ENCODE measurements at regions not wholly inside any gene's neighbourhood (a gene's known extent, or its start where the extent isn't known, plus 50 kb on each side); places are given as distances from the start of the nearest gene placed in this dataset.
"Not testable (repeated sequence)": the region's sequence is repeated elsewhere in the genome, so short reads cannot be mapped to it uniquely, and the experiment has no call there.

DNA sequence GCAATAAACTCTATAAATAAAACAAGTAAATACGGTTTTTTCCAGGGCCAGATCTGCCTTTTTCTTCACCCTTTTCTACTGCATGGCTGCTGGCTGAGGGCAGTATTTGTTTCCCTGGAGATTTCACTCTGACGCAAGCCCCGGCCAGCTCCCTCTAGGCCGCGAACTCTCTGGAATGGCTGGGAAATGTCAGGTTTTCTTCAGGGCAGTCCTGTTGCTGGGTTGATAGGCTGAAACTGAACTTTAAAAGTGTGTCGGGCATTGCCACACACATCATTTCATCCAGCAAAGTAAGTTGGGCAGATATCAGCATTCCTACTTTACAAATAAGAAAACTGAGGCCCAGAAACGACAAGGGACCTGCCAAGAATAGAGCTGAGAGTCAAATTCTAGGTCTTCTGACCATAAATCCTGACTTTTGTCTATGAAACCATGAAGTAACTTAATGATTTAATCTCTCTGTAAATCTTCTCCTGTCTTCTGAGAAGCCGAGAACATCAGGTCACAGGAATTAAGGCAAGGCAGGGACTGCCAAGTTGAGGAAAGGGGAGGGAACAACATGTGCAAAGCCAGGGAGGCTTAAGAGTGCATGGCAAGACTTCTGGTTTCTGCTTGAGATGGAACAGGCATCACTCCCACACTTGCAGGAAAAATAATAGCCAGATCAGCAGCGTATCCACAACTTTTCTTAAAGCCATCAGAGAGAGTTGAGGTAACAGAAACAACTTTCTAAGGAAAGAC, 205.0 kb upstream of the CCDC196 start:
- in situ Hi-C loops (cut with HindIII; ENCODE audit: low pct_unique_long_range_greater_than_20kb, low sequenced_read_pairs): no loop called here
- DNase-seq (ENCODE audit: low read depth, low spot score): no peak

DNA sequence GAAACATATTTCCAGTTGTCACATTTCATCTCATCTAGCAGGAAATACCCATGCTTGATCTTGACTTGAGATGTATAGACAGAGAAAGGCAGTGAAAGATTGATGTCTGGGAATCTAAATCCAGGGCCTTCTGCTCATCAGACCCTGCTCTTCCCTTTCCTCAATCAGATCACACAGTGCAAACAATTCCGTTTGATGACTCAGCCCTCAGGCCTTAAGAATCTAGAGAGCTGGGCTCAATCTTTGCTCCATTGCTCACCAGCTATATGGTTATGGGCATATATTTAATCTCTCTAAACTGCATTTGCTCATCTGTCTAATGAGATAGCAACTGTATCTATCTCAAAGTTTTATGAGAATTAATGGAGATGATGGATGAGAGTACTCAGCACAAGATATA, 201.8 kb upstream of the CCDC196 start:
- DNase-seq (ENCODE audit: low read depth, low spot score): no peak
- in situ Hi-C loops (cut with HindIII; ENCODE audit: low pct_unique_long_range_greater_than_20kb, low sequenced_read_pairs): no loop called here

DNA sequence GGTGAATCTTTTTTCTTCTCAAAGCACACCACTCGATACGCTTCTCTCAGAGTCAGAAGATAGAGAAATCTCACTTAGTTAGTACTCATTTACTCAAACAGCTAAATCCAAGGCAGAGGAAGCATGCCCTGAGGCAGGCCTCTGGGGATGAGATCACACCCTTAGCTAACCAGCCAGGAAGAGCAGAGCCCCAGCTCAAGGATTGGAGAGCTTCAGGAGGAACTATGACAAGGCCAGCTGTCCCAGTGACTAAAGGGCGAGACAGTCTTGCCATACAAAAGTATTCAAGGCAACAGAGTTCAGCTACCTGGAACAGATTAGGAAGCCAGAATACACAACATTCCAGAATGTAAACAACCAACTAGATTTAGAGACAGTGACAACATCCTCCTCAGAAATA, 197.7 kb upstream of the CCDC196 start:
- DNase-seq (ENCODE audit: low read depth, low spot score): no peak
- in situ Hi-C loops (cut with HindIII; ENCODE audit: low pct_unique_long_range_greater_than_20kb, low sequenced_read_pairs): no loop called here

DNA sequence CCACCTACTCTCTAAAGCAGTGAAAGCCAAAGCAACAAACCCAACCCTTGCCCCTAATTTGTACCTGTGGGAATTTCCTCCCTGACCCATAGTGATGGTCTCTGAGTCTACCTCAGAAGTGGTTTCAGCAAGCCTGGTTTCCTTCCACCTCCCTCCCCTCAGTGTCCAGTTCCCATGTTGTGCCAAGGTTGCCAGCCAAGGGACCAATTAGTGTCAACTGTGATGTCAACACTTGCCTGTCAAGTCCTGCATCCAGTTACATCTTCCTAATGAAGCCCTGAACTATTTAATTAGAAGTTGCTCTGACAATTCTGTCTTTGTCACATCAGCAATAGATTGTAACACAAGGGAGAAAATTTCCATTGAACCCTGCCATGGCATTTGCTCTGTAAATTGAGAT, 194.4 kb upstream of the CCDC196 start:
- in situ Hi-C loops (cut with HindIII; ENCODE audit: low pct_unique_long_range_greater_than_20kb, low sequenced_read_pairs): no loop called here
- no peak for DNase-seq (ENCODE audit: low read depth, low spot score)

DNA sequence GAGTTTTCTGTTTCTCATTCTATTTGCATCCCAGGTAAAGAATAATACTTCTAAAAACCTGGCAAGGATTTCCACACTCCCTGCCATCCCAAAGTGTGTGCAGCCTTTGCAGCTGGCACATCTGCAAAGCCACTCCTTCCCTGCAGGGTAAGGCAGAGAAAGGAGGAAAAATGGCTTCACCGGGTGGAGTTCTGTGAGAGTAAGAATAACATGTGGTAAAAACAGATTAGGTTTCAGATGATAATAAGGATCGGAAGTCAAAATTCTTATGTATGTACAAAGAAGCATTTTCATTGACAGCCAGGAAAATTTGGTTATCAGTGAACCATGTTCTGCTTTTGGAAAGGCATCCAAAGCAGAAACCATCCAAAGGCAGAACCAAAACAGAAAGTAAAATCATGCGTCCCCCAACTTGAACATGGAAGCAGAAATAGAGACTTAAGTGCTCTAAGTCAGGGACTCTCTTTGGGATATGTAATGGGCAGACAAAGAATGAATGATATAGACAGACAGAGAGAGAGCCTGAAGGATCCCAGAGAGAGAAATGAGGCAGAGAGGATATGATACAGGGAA, 192.6 kb upstream of the CCDC196 start:
- DNase-seq (ENCODE audit: low read depth, low spot score): no peak
- in situ Hi-C loops (cut with HindIII; ENCODE audit: low pct_unique_long_range_greater_than_20kb, low sequenced_read_pairs): no loop called here

GRCh38 chr14:66295386-66295785, 190.8 kb upstream of the CCDC196 start:
- DNase-seq (ENCODE audit: low read depth, low spot score): peak; percentile 37

GRCh38 chr14:66300886-66301285, 185.3 kb upstream of the CCDC196 start:
- no peak for DNase-seq (ENCODE audit: low read depth, low spot score)
- in situ Hi-C loops (cut with HindIII; ENCODE audit: low pct_unique_long_range_greater_than_20kb, low sequenced_read_pairs): no loop called here

More at GRCh38 chr14:66295386-66295785, 190.8 kb upstream of the CCDC196 start:
- in situ Hi-C loops (cut with HindIII; ENCODE audit: low pct_unique_long_range_greater_than_20kb, low sequenced_read_pairs): no loop called here

DNA sequence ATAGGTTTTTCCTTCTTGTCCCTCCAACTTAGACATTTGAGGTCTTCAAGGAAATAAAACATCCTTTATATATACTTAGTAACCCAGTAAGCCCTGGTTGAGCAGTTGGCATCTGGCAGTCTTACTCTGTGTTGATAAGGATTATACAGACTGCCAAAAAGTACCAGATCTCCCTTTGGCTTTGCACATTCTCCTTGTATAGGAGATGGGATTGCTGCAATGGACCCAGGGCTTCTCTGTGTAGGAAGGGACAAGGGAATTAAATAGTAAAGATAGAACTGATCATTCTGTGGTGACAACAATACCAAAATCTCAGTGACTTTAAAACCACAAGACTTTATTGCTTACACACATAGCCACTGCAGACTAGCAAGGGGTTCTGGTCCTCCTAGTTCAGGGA, 180.1 kb upstream of the CCDC196 start:
- no peak for DNase-seq (ENCODE audit: low read depth, low spot score)
- in situ Hi-C loops (cut with HindIII; ENCODE audit: low pct_unique_long_range_greater_than_20kb, low sequenced_read_pairs): no loop called here

- DNase-seq (ENCODE audit: low read depth, low spot score): no peak
- in situ Hi-C loops (cut with HindIII; ENCODE audit: low pct_unique_long_range_greater_than_20kb, low sequenced_read_pairs): no loop called here
These were observed 175.1 kb upstream of the CCDC196 start for GRCh38 chr14:66311058-66311457.

DNA sequence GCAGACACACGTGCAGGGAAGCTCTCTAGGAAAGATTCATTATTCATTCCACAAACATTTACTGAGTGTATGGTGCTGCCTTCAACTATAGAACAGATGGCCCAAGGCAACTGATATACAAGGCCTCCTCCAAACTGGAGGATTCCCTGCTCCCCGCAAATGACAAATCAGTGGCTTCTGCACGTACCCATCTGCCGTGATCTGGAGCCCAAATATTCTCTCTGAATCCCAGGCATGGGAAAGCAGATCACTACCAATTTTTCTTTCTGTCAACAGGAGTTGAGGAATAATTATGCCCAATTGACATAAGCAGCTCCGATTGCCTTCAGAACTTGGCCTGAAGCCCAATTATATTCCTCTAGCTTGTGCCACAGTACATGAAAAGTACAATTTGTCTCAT, 174.2 kb upstream of the CCDC196 start:
- DNase-seq (ENCODE audit: low read depth, low spot score): no peak
- in situ Hi-C loops (cut with HindIII; ENCODE audit: low pct_unique_long_range_greater_than_20kb, low sequenced_read_pairs): no loop called here

DNA sequence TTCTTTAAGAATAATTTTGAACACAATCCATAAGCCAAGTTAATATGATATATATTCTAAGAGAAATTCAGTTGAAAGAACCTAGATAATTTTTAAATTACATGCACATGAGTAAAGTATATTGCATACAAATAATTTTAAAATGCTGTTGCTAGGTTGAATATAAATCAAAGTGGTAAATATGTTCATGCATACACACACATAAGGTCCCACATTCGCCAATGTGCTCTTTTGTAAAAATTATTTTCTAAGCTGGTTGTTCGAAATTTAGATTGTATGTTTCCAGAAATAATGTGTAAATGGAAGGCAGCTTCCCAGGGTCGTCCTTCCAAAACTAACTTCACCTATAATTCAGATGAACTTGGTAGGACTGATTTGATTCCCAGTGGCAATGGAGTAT, 173.7 kb upstream of the CCDC196 start:
- DNase-seq (ENCODE audit: low read depth, low spot score): no peak
- in situ Hi-C loops (cut with HindIII; ENCODE audit: low pct_unique_long_range_greater_than_20kb, low sequenced_read_pairs): no loop called here

GRCh38 chr14:66315098-66315497, 171.1 kb upstream of the CCDC196 start:
- no peak for DNase-seq (ENCODE audit: low read depth, low spot score)
- in situ Hi-C loops (cut with HindIII; ENCODE audit: low pct_unique_long_range_greater_than_20kb, low sequenced_read_pairs): no loop called here

GRCh38 chr14:66315548-66315947, 170.6 kb upstream of the CCDC196 start:
- DNase-seq (ENCODE audit: low read depth, low spot score): no peak
- in situ Hi-C loops (cut with HindIII; ENCODE audit: low pct_unique_long_range_greater_than_20kb, low sequenced_read_pairs): no loop called here

- no peak for DNase-seq (ENCODE audit: low read depth, low spot score)
- in situ Hi-C loops (cut with HindIII; ENCODE audit: low pct_unique_long_range_greater_than_20kb, low sequenced_read_pairs): no loop called here
These were observed 163.6 kb upstream of the CCDC196 start for GRCh38 chr14:66322564-66322963.

- no peak for DNase-seq (ENCODE audit: low read depth, low spot score)
- in situ Hi-C loops (cut with HindIII; ENCODE audit: low pct_unique_long_range_greater_than_20kb, low sequenced_read_pairs): no loop called here
These were observed 155.9 kb upstream of the CCDC196 start for GRCh38 chr14:66330228-66330627.

GRCh38 chr14:66330916-66331315, 155.3 kb upstream of the CCDC196 start:
- no peak for DNase-seq (ENCODE audit: low read depth, low spot score)
- in situ Hi-C loops (cut with HindIII; ENCODE audit: low pct_unique_long_range_greater_than_20kb, low sequenced_read_pairs): no loop called here

DNA sequence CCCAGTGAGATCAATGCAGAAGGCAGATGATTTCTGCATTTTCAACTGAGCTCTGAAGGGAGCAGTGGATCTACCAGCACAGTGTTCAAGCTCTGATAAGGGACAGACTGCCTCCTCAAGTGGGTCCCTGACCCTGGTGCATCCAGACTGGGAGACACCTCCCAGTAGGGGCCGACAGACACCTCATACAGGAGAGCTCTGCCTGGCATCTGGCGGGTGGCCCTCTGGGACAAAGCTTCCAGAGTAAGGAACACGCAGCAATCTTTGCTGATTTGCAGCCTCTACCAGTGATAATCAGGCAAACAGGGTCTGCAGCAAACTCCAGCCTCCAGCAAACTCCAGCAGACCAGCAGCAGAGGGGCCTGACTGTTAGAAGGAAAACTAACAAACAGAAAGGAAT, 152.9 kb upstream of the CCDC196 start:
- in situ Hi-C loops (cut with HindIII; ENCODE audit: low pct_unique_long_range_greater_than_20kb, low sequenced_read_pairs); DNase-seq (ENCODE audit: low read depth, low spot score): not testable (repeated sequence)

- DNase-seq (ENCODE audit: low read depth, low spot score): no peak
- in situ Hi-C loops (cut with HindIII; ENCODE audit: low pct_unique_long_range_greater_than_20kb, low sequenced_read_pairs): no loop called here
These were observed 144.9 kb upstream of the CCDC196 start for GRCh38 chr14:66341239-66341638.

GRCh38 chr14:66345986-66346385, 140.2 kb upstream of the CCDC196 start:
- no peak for DNase-seq (ENCODE audit: low read depth, low spot score)
- in situ Hi-C loops (cut with HindIII; ENCODE audit: low pct_unique_long_range_greater_than_20kb, low sequenced_read_pairs): no loop called here

Measured in SK-MEL-5 (cell line).